GM18868 (cell line): ENCODE measurements at regions not wholly inside any gene's neighbourhood (a gene's known extent, or its start where the extent isn't known, plus 50 kb on each side); places are given as distances from the start of the nearest gene placed in this dataset.
A peak's percentile ranks its signal among the peaks of the same experiment; 100 is the strongest.

ENCODE experiments used
- ATAC-seq: cut with Tn5 transposase; IDR thresholded peaks from one replicate; pipeline ENCODE4 v1.9.1; 2021; ENCODE audit warnings: mild to moderate bottlenecking, moderate library complexity; ENCODE audit not compliant: unreplicated experiment

- no peak for ATAC-seq
Measured at GRCh38 chr10:31081937-31082840, 50.5 kb upstream of the ZNF438 start.

- peak; percentile 53 for ATAC-seq
Measured at GRCh38 chr10:31083765-31084184, 52.1 kb upstream of the ZNF438 start.

- no peak for ATAC-seq
Measured at GRCh38 chr10:31087011-31087410, 55.3 kb upstream of the ZNF438 start.

GRCh38 chr10:31087851-31088250 lies 56.2 kb upstream of the ZNF438 start:
- no peak for ATAC-seq

GRCh38 chr10:31090894-31091607 lies 59.4 kb upstream of the ZNF438 start:
- ATAC-seq: peak; percentile 91

- ATAC-seq: no peak
Measured at GRCh38 chr10:31095677-31096560, 64.3 kb upstream of the ZNF438 start.

GRCh38 chr10:31098046-31098445 lies 66.4 kb upstream of the ZNF438 start:
- ATAC-seq: no peak

- ATAC-seq: no peak
Measured at GRCh38 chr10:31099094-31099493, 67.4 kb upstream of the ZNF438 start.

GRCh38 chr10:31099664-31100063 lies 68.0 kb upstream of the ZNF438 start:
- no peak for ATAC-seq

GRCh38 chr10:31100115-31100601 lies 68.5 kb upstream of the ZNF438 start:
- ATAC-seq: no peak

GRCh38 chr10:31100662-31101061 lies 69.0 kb upstream of the ZNF438 start:
- no peak for ATAC-seq

- peak; percentile 86 for ATAC-seq
Measured at GRCh38 chr10:31101123-31101522, 69.5 kb upstream of the ZNF438 start.

- ATAC-seq: no peak
Measured at GRCh38 chr10:31102421-31102820, 70.8 kb upstream of the ZNF438 start.

- ATAC-seq: no peak
Measured at GRCh38 chr10:31103112-31103511, 71.4 kb upstream of the ZNF438 start.

- no peak for ATAC-seq
Measured at GRCh38 chr10:31112961-31113360, 81.3 kb upstream of the ZNF438 start.

- ATAC-seq: no peak
Measured at GRCh38 chr10:31116226-31116625, 84.6 kb upstream of the ZNF438 start.

GRCh38 chr10:31118556-31118955 lies 86.9 kb upstream of the ZNF438 start:
- no peak for ATAC-seq

GRCh38 chr10:31120392-31120791 lies 88.7 kb upstream of the ZNF438 start:
- ATAC-seq: no peak

- no peak for ATAC-seq
Measured at GRCh38 chr10:31120961-31121685, 89.5 kb upstream of the ZNF438 start.
